GM18951 (cell line): ENCODE measurements at regions not wholly inside any gene's neighbourhood (a gene's known extent, or its start where the extent isn't known, plus 50 kb on each side); places are given as distances from the start of the nearest gene placed in this dataset.
"Not testable (repeated sequence)": the region's sequence is repeated elsewhere in the genome, so short reads cannot be mapped to it uniquely, and the experiment has no call there.

Experiments used
- POLR2A ChIP-seq: IDR thresholded peaks from 4 replicates; pipeline ENCODE4 v1.6.1; 2011; ENCODE audit warnings: mild to moderate bottlenecking; ENCODE audit not compliant: insufficient read length, insufficient read depth; ENCODE audit errors: extremely low read depth
- in situ Hi-C: fragments of 300-500 bp; cut with MboI; formaldehyde crosslinking; loops from one replicate; pipeline ENCODE4 v1.12.0; 2022; ENCODE audit warnings: low sequenced_read_pairs, mixed read lengths, inconsistent platforms; ENCODE audit not compliant: unreplicated experiment

DNA sequence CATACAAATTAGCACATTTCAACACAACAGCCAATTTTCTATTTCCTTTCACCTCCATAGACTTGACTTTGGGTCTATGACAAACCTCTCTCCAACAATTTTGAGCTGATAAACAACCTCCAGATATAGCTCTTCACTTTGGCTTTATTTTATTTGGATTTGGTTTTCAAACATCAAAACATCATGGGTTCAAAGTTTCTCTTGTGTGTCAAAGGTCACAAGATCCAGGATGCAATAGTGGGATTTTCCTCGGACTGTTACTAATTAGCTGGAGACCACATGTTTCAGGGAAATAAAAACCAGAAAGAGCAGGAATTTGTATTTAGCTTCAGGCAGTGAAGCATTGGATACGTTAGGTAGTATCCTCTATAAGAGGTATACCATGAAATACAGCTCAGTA lies 351.0 kb upstream of the SOX9 start:
- in situ Hi-C loops, result no loop called here

DNA sequence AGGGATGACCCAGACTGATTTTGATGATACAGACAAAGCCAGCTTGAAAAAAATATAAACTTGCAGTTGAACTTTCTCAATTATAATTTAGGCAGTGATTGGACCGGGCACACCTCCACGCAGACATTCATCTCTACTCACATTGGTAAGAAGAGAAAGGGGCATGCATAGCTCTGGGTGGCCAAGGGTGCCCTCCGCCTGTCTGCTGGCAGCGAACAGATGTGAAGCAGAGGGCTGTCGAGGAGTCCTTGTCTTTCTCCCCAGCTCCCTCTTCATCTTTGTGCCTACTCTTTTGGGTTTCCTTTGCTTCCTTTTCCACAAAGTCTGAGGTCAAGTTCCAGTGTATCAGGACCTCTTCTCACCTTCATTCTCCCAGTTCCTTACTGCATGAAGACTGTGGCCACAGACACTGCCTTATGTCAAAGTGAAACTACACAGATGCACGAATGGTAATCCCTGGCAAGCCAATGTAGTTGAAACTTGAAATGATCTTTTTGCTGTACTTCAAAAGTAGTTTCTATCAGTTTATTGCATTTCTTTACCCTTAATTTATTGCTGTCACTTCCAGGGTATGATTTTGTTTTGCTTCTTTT lies 343.7 kb upstream of the SOX9 start:
- TF ChIP-seq POLR2A, result no peak
- in situ Hi-C loops, result no loop called here

More for the DNA sequence above, 351.0 kb upstream of the SOX9 start:
- no peak for TF ChIP-seq POLR2A

DNA sequence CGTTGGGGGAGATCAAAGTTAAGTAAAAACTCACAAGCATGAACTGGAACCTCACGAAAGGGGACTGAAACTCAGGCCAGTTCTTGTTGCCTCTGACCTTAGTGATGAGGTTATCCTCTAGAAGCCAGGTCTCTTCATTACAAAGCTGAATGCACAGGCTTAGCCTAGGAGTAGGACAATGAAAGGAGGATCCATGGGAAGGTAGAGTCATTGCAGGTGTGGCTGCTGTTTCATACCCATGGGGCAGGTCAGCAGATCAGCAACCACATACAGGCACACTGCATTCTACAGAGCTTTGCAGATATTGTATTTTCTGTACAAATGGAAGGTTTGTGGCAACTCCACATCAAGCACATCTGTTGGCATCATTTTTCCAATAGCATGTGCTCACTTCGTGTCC lies 341.3 kb upstream of the SOX9 start:
- TF ChIP-seq POLR2A, result no peak
- in situ Hi-C loops, result no loop called here

DNA sequence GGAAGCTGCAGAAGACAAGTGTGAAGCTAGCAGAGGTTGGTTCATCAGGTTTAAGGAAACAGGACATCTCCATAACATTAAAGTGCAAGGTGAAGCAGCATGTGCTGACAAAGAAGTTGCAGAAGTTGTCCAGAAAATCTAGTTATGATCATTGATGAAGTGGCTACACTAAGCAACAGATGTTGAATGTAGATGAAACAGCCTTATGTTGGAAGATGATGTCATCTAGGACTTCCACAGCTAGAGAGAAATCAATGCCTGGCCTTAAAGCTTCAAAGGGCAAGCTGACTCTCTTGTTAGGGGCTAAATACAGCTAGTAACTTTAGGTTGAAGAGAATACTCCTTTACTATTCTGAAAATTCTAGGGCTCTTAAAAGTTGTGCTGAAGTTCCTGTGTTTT lies 340.2 kb upstream of the SOX9 start:
- in situ Hi-C loops, result no loop called here
- TF ChIP-seq POLR2A, result no peak

DNA sequence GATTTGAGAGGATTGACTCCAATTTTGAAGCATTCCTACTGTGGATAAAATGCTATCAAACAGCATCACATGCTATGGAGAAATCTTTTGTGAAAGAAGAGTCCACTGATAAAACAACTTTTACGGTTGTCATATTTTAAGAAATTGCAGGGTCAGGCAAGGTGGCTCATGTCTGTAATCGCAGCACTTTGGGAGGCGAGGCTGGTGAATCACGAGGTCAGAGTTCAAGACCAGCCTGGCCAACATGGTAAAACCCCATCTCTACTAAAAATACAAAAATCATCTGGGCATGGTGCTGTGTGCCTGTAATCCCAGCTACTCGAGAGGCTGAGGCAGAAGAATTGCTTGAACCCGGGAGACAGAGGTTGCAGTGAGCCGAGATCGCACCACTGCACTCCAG lies 338.8 kb upstream of the SOX9 start:
- in situ Hi-C loops, result not testable (repeated sequence)

DNA sequence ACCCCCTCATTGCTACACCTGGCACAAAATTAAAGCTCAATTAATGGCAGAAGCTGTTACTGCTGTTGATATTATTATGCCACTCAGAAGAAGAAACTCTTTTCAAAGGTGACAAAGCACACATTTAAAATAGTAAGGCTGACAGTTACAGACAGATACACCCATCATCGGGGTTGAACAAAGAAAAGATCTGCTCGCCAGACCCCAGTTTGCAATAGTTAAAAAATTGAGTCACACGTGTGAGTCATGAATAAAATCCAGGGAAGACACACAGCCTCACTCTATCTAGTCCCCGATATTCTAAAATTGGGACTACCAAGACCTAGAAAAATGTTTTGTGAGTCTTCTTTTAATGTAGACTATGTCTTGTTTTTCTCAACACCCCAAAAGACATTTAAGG lies 330.0 kb upstream of the SOX9 start:
- no peak for TF ChIP-seq POLR2A
- in situ Hi-C loops, result no loop called here

DNA sequence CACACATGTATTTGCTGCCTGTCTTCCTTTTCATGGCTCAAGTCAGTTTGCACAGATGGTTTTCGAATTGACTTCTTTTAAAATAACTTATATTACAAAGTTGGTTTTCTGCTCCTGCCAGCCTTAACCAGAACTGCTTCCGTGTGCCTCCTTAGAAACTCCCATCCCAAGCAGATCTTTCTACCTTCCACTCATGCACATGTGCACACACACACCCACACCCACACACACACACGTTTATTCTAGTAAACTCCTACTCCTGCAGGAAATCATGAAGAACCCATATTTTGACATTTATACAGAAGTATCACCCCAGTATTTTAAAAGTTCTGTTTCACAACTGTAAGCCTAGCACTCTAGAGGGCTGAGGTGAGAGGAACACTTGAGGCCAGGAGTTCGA lies 329.5 kb upstream of the SOX9 start:
- TF ChIP-seq POLR2A, result no peak
- in situ Hi-C loops, result no loop called here

DNA sequence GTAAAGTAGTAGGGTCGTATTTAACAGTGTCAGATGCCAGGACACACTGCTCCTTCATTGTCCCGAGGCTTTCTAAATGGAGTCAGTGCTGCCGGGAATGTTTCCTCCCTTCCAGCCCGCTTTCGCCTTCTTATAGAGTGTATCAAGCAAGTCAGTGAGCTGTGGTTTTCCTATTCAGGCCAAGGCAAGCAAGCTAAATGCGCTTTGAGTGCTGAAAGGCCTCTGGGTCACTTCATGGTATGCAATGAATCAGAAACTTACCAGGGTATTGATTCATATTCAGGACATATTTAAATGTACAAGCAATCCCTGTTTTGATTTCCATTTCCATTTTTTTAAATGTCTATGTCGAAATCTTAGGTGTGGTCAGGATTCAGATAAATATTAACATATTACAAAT lies 327.9 kb upstream of the SOX9 start:
- TF ChIP-seq POLR2A, result no peak
- in situ Hi-C loops, result no loop called here

DNA sequence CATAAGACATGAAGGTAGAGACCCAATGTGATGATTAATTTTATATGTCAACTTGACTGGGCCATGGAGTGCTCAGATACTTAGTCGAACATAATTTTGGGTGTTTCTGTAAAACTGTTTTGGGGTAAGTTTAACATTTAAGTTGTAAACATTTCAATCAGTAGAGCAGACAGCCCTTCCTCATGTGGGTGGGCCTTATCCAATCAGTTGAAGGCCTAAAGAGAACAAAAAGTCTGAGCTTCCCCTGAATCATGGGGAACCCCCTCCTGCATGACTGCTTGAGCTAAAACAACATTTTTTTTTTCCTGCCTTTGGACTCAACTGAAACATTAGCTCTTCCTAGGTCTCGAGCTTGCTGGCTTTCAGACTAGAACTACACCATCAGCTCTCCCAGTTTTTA lies 327.3 kb upstream of the SOX9 start:
- in situ Hi-C loops, result no loop called here
- no peak for TF ChIP-seq POLR2A

DNA sequence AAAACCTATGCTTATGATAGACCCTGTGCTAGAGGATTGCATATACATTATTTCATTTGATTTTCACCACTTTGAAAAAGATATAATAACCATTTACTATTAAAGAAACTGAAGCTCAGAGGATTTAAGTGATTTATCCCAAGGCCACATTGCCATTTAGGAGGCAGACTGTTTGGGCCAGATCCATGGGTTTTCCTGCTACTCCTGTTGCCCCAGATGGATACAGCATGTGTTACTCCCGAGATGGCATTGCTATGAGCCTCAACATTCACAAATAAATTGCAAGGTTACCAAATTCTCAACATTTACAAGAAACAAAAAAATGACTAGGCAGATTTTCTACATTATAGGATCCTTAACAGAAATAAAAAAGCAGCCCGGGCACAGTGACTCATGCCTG lies 322.1 kb upstream of the SOX9 start:
- TF ChIP-seq POLR2A, result no peak
- in situ Hi-C loops, result no loop called here

DNA sequence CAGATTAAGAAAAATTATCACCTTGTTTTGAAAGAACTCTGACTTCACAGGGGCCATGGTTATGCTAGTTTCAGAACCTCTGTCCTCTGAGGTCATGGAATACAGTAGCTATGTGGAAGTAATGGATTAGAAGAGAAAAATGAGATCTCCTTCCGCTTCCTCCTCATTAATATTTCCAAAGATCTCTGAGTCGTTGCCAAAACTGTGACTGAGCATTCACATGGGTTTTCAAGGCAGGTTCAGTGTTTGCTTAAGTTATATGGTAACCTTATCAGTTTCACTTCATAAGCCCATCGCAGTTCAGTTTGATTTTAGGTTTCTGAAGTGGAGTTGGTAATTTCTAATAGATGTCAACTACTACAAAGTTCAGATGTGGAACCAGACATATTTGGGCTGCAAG lies 321.2 kb upstream of the SOX9 start:
- in situ Hi-C loops, result no loop called here
- TF ChIP-seq POLR2A, result no peak

DNA sequence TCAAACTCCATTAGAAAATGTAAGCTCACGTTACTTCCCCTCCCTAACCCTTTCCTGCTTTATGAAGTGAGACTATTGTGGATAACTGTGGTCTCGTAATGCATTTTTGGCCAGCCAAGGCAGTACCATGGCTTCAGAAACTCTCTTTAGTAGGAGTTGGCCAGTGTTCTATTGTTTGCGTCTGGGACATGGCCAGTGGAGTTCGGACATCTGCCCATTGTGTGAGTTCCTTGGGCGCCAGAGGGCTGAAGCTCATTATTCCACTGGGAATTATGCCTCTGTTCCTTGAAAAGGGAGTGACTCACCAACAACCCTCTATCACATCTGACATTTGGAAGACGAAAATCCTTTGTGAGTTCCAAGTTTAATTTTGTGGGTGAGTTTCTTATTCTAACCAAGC lies 319.5 kb upstream of the SOX9 start:
- no peak for TF ChIP-seq POLR2A
- in situ Hi-C loops, result no loop called here

DNA sequence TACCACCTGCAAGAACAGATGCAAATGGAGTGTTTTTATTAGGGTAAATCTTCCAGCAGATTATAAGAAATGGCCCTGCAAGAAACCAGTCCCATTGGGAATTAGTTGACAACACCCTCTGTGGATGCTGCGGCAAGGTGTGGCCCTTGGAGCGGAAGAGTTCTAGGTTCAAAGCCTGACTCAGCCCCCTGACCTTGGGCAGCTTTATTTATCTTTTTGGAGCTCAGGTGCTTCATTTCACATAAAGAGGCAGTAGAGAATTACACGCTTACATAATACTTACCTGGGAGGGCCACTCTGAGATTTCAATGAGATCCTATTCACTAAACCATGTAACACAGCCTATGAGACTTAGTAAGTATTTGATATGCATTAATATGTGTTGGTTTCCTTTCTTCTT lies 318.2 kb upstream of the SOX9 start:
- in situ Hi-C loops, result no loop called here
- no peak for TF ChIP-seq POLR2A

DNA sequence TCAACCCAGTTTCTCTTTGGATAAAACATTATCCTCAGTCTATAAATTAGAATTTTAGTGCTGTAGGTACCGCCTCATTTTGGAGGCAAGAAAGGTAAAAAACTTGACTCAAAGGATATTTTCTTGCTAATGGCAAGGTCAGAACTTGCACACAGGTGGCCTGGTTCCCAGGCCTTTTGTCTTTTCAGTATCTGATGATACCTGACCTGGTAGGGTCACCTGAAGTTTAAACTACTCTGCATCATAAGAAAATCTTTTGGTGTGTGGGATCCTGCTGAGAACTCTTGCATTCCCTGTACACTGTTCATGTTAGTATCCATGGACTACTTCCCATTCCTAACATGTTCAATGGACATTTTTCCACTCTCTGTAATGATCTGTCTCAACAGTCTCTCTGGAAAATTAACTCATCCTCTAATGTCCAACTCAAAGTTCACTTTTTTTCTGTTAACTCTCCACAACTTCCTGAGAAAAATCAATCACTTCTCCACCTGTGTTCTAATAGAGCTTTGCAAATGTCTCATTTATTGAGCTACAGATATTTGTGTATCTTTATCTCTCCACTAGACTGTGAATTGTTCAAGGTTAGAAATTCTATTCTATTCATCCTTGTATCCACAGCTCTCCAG lies 317.1 kb upstream of the SOX9 start:
- TF ChIP-seq POLR2A, result no peak
- in situ Hi-C loops, result no loop called here

DNA sequence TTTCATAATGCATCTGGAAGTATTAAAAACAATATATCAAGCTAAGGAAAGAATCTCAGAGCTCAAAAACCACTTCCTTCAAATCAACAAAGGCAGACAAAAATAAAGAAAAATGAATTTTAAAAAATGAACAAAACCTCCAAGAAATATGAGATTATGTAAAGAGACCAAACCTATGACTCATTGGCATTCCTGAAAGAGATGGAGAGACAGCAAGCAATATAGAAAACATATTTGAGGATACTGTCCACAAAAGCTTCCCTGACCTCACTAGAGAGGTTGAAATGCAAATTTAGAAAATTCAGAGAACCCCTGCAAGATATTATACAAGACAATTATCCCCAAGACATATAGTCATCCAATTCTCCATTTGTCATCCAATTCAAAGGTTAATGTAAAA lies 311.3 kb upstream of the SOX9 start:
- in situ Hi-C loops, result no loop called here

DNA sequence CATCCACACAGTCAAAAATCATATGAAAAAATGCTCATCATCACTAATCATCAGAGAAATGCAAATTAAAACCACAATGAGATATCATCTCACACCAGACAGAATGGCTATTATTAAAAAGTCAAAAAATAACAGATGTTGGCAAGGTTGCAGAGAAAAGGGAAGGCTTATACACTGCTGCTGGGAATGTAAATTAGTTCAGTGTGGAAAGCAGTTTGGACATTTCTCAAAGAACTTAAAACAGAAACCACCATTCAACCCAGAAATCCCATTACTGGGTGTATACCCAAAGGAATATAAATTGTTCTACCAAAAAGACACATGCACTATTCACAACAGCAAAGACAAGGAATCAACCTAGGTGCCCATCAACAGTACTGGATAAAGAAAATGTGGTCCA lies 307.0 kb upstream of the SOX9 start:
- in situ Hi-C loops, result not testable (repeated sequence)

More for the DNA sequence above, 311.3 kb upstream of the SOX9 start:
- TF ChIP-seq POLR2A, result no peak
